Glomerular visceral epithelial cell (primary cell): ENCODE measurements at regions not wholly inside any gene's neighbourhood (a gene's known extent, or its start where the extent isn't known, plus 50 kb on each side); places are given as distances from the start of the nearest gene placed in this dataset.

Source experiments
- DNase-seq: peaks from one replicate; pipeline ENCODE4 v3.0.0-alpha.2; 2016; ENCODE audit errors: extremely low spot score

DNA sequence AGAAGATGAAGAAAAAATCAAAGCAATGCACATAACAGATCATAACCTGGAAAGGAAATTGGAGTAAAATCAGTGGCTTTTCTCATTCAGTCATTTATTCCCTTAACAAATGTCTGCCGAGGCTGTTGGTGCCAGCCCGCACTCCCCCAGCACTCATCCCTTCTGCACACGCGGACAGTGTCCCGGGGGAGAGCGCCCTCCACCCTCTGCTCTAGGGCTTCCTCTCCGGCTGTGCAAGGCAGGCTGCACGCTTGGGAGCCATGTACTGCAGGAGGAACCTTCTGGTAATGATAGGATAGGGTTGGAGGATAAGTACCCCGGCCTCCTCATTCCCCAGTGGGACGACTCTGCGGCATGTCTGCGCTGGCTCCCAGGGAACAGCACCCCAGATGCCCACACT is 134.5 kb downstream of the PAX1 start:
- no peak for DNase-seq

DNA sequence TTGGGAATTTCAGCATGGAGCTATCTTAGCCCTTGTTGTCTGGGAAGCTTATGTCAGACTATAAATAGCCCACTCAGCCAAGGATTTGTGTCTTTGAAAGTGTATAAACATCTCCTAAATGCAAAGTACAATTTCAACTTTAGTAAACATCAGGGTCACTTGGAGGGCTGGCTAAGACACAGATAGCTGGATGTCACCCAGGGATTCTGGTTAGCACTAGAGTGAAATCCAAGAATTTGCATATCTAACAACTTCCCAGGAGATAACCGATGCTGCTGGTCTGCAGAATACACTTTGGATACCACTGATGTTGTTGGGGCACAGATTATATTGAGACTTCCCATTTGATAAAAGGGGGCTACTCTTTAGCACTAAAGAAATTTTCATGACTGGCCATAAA is 130.9 kb downstream of the PAX1 start:
- DNase-seq = no peak

DNA sequence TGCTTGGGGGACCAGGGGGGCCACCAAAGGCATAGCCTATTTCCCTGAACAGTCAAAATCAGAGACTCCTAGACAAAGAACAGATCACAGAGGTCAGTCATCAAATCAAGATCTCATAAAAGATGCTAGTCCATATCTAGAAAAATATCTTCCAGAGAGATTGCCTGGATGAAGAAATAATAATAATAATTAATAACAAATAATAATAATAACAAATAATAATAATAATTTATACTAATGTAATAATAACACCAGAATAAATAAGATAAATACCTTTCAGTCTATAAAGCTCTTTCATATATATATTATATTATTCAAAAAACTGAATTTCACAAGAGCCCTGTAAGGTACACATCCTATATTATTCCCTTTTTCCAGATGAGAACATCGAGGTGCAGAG is 129.6 kb downstream of the PAX1 start:
- no peak for DNase-seq

DNA sequence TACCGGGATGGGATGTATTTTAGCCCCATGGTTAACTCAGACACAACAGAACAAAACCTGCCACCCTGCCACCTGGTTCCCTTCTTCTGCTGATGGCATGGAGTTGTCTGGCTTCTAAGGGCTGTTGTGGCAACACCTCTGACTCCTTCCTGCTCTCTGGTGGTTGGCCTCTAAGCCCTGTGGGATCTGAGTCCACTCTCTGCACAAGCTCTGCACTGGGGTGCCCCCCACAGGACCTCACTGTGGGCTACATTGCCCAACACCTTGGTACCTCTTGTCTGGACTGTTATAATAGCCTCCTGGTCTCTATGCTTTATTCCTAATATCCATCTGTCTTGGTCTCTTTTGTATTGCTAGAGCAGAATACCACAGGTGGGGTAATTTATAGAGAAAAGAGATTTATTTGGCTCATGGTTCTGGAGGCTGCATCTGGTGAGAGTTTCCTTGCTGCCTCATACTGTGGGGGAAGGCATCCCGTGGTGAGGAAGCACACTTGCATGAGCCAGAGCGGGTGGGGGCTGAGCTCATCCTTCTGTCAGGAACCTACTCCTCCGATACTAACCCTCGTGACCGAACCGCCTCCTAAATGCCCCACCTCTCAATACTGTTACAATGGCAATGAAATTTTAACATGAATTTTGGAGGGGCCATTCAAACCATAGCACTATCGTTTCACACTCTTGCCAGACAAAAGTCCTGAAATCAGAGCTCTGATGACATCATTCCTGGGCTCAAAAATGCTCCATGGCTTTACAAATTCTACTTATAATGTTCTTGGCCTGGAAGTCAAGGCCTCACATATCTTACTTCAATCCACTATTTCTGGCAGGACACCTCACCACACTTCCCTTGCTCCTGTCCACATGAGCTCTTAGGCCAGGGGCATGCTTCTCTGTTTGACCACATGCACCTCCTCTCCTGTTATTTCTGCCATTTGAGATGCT is 127.2 kb downstream of the PAX1 start:
- DNase-seq = no peak

DNA sequence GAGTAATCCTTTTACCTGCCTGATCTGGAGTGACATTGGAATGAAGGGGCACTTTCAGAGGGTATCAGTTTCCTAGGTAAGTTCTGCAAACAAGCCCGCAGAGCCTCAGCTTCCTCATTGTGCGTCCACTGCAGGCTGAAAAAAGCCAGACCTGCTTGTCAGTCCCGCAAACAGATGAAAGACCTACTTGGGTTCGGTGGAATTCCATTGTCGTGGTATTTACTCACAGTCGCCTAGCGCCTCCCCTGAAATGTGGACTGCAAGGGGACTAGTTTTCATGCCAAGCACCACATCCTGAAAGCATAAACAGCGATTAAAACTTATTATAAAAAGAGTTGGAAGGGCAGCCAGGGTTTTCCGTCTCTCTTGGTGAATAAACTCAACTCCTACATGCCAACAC is 121.5 kb downstream of the PAX1 start:
- no peak for DNase-seq

DNA sequence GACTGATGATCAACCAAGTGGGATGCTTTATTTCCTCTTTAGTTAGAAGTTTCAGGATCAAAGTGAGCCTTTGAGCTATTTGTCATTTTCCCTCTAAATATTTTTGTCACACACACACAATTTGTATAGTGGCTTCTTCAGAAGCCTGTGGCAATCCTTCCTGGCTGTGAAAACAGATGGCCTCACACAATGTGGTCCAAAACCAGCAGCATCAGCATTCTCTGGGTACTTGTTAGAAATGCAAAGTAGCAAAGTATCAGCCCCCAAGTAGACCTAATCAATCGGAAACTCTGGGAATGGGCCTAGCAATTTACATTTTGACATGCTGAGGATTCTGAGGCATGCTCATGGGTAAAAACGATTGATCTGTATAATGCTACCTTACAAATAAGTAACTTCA is 115.9 kb downstream of the PAX1 start:
- no peak for DNase-seq

DNA sequence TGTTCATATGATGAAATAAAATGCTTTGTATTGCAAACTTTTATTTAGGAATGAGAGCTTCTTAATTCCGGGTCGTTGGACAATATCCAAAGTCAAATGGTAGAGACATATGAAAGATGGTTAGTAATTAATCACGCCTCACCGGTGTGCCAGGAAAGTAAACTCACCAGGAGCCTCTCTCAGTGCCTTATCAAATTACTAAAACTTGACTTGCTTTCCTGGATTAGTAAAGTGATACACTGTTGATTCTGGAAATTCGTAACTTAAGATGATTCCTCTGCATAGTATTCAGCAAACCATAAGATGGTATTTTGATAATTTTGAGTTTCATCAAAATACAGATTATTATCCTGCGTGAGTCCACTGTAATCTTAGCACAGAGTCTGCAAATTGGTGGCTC is 115.2 kb downstream of the PAX1 start:
- no peak for DNase-seq

DNA sequence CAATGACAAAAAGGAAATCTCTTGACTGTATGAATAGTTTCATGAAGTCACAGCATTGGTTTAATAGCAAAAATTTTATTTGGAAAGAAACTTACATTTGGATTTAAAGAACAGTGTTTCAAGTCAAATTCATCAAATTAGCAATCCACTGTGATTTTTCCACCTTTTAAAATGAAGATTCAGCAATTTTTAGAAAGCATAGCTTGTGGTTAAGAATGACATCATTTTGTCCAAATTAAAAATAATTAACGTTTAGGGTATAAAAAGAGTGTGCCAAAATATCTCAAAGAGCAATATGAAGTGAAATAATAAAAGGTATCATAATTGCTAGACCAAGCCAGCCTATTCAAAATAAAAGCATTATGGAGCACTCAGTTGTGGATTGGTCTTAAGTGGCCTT is 114.6 kb downstream of the PAX1 start:
- DNase-seq = no peak

DNA sequence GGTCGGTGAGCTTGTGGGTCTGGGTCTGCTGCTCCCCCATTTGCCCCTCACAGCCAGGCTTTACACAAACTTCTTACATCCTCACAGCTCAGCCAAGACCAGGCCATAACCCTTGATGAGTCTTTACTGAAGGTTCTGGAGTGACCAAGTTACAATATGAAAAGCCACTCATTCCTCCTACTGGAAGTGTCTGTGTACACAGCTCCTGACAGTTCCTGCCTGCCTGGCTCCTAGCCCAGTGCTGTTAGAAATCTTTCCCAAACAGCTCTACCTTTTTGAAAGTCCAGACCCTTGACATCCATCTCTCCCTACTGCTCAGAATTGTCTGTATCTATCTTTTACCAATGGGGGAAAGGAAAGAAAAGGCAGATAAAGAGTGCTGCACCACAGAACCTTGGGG is 106.9 kb downstream of the PAX1 start:
- no peak for DNase-seq

DNA sequence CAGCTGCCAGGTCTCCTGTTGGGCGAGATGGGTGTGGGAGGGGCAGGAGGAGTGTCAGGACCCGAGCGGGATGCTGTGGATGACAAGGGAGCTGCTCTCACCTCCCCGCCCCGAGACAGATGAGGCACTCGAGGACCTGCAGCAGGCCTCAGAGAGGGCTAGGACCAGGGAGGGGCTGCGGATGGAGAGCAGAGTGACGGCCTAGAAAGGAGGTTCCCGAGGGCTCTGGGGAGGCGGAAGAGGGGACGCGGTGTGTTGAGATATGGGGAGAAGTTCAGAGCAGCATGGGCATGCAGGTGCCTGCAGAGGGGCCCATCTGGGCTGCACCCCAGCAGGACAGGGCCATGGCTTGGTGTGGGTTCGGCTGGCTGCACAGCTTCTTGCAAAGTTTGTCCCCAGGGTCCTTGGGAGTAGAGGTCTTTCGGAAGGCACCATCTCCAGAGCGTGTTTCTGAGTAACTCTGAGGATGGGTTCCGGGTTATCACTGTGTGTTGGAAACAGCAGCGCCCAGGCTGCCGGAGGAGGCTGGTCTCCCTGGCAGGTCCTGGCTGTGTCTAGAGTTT is 104.6 kb downstream of the PAX1 start:
- no peak for DNase-seq

DNA sequence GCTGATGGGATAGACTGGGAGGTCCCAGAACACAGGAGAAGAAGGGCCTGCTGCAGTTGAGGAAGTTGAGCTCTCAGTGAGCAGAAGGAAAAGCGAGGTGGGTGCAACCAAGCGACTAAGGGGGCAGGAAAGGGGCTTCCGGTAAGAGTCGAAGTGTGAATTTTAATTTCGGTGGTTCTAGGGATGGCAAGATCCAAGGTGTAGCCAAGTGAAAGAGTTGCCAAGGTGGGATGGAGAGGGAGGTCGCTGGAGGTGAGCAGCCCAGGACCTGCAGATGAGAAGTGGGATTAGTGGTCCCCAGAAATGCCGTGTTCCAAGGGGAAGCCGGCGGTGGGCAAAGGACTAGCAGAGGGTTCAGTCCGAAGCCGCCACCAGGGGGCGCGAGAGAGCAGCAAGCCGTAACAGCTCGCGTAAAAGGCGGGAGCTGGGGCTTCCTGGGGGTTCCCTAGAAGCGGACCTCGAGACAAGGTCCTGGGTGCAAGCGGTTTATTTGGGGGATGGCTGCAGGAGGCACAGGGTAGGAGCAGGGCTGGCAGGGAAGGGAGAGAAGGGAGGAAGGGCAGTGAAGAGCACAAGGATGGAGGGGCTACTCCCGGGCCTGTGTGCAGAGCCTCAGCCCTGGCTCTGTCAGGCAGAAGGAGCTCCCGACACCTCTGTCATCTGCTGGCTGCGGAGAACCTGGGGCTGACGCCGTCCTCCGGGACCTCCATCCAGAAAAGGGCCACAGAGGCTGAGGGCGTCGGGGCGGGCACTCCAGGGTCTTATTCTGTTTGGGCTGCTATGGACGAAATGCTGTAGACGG is 103.6 kb downstream of the PAX1 start:
- DNase-seq = no peak

DNA sequence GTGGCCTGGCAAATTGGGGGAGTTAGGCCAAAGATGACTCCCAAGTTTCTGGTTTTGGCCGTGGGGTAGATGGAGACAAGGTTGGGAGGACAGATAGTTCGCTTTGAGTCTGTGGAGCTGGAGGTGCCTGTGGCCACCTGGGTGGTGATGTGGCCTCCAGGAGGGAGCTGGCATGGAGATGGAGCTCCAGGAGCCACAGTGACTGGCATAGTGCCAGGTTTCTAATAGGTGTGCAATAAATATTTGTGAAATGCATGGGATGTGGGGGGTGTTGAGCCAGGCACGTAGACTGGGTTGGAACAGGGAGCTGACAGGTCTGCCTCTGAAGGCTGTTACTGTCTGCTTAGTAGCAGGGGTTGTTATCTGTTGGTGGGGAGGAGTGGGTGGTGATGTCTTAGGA is 102.7 kb downstream of the PAX1 start:
- DNase-seq = no peak

DNA sequence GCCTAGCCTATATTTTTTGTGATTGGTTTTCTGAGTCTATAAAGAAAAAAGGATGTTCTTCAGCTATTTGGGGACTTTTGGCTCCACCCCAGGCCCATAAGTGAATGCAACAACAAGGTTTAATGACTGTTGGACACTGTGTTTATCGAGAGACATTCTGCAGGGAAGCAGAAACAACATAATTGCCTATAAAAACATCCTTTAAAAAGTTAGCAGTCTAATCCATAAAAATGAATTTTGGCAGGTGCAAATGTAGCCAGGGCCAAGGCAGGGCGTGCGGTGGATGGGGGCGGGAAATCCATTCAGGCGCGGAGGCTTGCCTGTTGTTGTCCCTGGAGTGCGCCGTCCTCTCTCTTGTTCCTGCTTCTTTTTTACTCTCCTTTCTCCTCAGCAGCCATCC is 99.3 kb downstream of the PAX1 start:
- no peak for DNase-seq

DNA sequence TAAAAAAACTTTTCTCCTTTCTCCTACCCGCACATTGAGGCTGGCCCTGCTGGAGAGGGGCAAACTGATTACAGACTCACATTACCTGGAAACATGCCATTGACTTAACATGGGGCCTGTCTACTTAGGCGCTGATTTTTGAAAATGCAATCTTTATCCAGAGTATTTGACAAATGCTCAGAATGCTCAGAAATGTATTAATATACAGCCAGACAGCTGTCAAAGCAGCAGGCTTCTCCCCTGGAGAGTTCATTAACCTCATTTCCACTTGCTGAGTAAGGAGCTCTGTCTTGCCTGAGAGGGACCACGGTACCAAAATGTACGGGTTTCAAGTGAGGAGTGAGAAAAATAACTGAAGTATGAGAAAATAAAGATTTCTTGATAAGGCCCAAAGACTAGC is 95.7 kb downstream of the PAX1 start:
- no peak for DNase-seq

DNA sequence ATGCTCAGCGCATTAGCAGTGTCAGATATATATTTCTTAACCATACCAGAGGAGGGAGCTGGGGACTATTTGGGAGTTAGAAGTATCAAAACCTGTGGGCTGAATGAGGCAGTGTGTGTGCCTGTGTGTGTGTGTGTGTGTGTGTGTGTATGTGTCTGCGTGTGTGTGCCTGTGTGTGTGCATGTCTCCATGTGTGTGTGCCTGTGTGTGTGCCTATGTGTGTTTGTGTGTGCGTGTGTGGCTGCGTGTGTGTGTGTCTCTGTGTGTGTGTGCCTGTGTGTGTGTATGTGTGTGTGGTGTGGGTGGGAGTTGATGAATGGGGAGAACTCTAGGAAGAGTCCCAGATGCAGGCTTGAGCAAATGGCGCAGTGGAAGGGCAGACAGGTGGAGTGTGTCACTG is 92.9 kb downstream of the PAX1 start:
- DNase-seq = no peak

DNA sequence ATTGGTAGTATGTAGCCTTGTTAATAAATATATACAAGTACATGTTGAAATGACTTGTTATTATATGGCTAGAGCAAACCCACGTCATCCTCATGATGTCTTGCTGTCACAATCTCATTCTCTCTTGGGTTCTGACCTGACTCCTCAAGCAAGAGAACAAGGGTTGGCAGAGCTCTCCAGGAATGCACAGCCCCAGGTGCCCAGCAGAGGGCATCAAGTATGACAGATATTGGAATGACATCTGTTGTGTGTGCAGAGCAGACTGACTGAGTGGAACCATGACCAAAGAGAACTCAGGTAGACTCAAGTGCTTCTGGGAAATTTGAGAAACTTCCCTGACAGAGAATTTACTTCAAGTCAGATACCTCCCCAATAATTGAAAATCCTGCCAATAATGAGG is 90.6 kb downstream of the PAX1 start:
- DNase-seq = no peak

DNA sequence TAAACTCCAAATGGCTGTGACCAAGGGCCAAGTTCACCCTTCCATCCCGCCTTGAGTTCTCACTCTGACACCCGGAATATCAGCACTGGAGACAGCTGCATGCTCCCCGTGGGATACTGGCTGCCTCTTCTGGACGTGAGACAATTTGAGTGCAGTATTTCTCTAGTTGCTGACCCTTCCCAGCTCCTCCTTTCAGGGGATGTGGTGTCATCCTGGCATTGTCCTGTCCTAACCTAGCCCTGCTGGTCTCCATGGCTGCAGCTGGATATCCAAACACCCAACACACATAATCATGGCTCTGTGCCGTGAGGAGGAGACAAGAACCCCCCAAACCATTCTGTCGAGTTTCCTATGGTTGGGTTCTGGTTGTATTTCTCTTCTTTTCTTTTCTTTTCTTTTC is 82.6 kb downstream of the PAX1 start:
- no peak for DNase-seq

DNA sequence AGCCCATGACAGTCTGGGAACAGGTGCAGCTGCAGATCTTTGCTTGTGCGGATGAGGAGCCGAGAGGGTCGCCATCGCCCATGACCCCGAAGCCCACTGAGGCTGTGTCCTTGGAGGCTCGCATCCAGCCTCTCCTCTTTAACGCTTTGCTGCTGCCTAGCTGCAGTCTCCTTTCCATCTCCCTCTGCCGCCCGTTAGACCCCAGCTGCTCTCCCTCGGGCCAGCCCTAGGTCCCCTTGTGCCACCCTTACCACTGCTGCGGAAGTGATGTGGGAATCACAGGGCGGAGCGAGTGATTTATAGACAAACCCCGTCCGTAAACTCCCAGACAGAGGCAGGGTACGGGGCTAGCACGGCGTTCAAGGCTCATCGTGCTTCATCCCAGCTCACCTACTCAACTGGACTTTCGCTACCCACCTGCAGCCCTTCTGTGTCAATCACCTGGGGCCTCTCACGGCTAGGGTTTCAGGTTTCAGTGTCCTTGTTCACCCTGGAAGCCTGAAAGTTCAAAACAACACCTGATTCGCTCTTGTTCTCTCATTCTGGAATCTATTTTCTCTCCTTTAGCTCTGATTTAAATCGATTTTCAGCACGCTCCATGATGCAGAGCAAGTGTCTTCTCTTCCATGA is 76.1 kb downstream of the PAX1 start:
- no peak for DNase-seq

DNA sequence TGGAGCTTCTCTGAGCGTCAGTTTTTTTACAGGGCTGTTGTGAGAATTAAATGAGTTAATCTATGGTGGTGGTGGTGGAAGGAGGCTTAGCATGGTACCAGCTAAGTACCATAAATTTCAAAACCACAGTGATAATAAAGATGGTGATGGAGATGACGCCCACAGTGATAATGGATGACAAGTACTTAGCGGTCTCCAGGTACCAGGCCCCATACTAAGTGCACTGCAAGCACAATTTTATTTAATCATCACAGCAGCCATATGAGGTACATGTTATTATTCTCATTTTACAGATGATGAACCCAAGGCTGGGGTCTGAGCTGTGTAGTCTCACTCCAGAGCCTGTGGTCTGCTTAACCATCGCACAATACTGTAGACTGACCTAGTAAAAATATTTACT is 75.1 kb downstream of the PAX1 start:
- no peak for DNase-seq
